T follicular helper cell (primary cell): ENCODE measurements at regions not wholly inside any gene's neighbourhood (a gene's known extent, or its start where the extent isn't known, plus 50 kb on each side); places are given as distances from the start of the nearest gene placed in this dataset.
A peak's percentile ranks its signal among the peaks of the same experiment; 100 is the strongest.

Source experiments
- DNase-seq: peaks from one replicate; pipeline ENCODE4 v3.0.0-alpha.2; 2020; ENCODE audit warnings: low read depth

GRCh38 chr15:38647683-38648082 lies 83.1 kb upstream of the RASGRP1 start:
- no peak for DNase-seq

GRCh38 chr15:38648121-38648843 lies 83.7 kb upstream of the RASGRP1 start:
- DNase-seq = no peak

GRCh38 chr15:38650384-38650783 lies 85.8 kb upstream of the RASGRP1 start:
- no peak for DNase-seq

GRCh38 chr15:38650936-38651327 lies 86.3 kb upstream of the RASGRP1 start:
- no peak for DNase-seq

GRCh38 chr15:38651328-38652038 lies 86.9 kb upstream of the RASGRP1 start:
- DNase-seq = peak; percentile 47

GRCh38 chr15:38652183-38652794 lies 87.7 kb upstream of the RASGRP1 start:
- no peak for DNase-seq

- DNase-seq = peak; percentile 71
These were observed 88.4 kb upstream of the RASGRP1 start for GRCh38 chr15:38652998-38653397.

- DNase-seq = no peak
These were observed 93.8 kb upstream of the RASGRP1 start for GRCh38 chr15:38658431-38658830.

GRCh38 chr15:38660738-38661137 lies 96.1 kb upstream of the RASGRP1 start:
- DNase-seq = no peak

GRCh38 chr15:38662033-38662802 lies 97.6 kb upstream of the RASGRP1 start:
- no peak for DNase-seq

GRCh38 chr15:38662805-38663204 lies 98.2 kb upstream of the RASGRP1 start:
- DNase-seq = no peak

GRCh38 chr15:38665586-38666305 lies 101.1 kb upstream of the RASGRP1 start:
- no peak for DNase-seq

- no peak for DNase-seq
These were observed 102.4 kb upstream of the RASGRP1 start for GRCh38 chr15:38666865-38667510.

- DNase-seq = no peak
These were observed 103.6 kb upstream of the RASGRP1 start for GRCh38 chr15:38667890-38668850.

GRCh38 chr15:38668898-38669391 lies 104.3 kb upstream of the RASGRP1 start:
- no peak for DNase-seq

GRCh38 chr15:38670128-38671005 lies 105.8 kb upstream of the RASGRP1 start:
- DNase-seq = peak; percentile 69

GRCh38 chr15:38671006-38671387 lies 106.4 kb upstream of the RASGRP1 start:
- DNase-seq = no peak

- peak; percentile 33 for DNase-seq
These were observed 107.2 kb upstream of the RASGRP1 start for GRCh38 chr15:38671675-38672254.
